Upper lobe of right lung (tissue), 1 donor: ENCODE measurements at regions not wholly inside any gene's neighbourhood (a gene's known extent, or its start where the extent isn't known, plus 50 kb on each side); places are given as distances from the start of the nearest gene placed in this dataset.
"Not testable (repeated sequence)": the region's sequence is repeated elsewhere in the genome, so short reads cannot be mapped to it uniquely, and the experiment has no call there.

ENCODE experiments used
- ATAC-seq: fragments of 200-7000 bp; cut with Tn5 transposase; one replicate; pipeline ENCODE4 v1.9.1; 2020; ENCODE audit warnings: mild to moderate bottlenecking, moderate library complexity
- DNase-seq: peaks from one replicate; pipeline ENCODE4 v3.0.0-alpha.2; 2020
- H3K27ac ChIP-seq: fragments of 200-600 bp; one replicate; pipeline ENCODE4 v1.8.0; 2022
- H3K27me3 ChIP-seq: fragments of 200-600 bp; one replicate; pipeline ENCODE4 v1.8.0; 2022; ENCODE audit warnings: mild to moderate bottlenecking
- H3K36me3 ChIP-seq: fragments of 200-600 bp; one replicate; pipeline ENCODE4 v1.8.0; 2022
- H3K4me1 ChIP-seq: fragments of 200-600 bp; one replicate; pipeline ENCODE4 v1.8.0; 2022
- H3K4me3 ChIP-seq: fragments of 200-600 bp; one replicate; pipeline ENCODE4 v1.8.0; 2022; ENCODE audit warnings: mild to moderate bottlenecking
- H3K9me3 ChIP-seq: fragments of 200-600 bp; one replicate; pipeline ENCODE4 v1.8.0; 2022
- intact Hi-C: fragments of 100-400 bp; cut with DNase I; formaldehyde crosslinking; loops from one replicate; pipeline ENCODE4 v1.11.0; 2022
- TF ChIP-seq, protein P1 (sequence below): fragments of 200-600 bp; IDR thresholded peaks from one replicate; pipeline ENCODE4 v1.8.0; 2022; ENCODE audit warnings: antibody characterized with exemption
- donor health status: DM: no; HTN: yes; CAD: no; lungs with severe emphysema.

DNA sequence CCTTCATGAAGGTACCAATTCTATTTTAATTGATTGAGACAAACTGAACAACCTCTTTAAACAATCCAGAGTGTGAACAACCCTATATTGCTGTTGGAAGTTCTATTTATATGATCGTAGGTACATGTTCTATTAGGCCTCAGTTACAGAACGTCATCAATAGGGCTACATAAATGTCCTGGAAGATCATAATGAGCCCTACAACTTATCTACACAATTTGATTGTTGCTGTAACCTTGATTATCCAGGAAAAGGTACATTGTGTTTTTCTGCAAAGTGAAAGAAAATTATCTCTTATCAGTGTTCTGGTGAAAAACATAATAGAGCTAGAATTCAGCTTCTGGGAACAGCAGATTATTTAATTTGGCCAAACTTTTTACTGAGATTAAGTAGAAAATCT is 612.9 kb downstream of the GALC start:
- intact Hi-C loops, result no loop called here
- H3K9me3 ChIP-seq, result peaks cover 5% of the 10 kb centered on the region

GRCh38 chr14:87368751-87369150 is 624.2 kb downstream of the GALC start:
- DNase-seq (no peak), ATAC-seq (no peak)
- Histone ChIP-seq H3K4me1 (no peaks in the 10 kb centered on the region), H3K27ac (no peak overlapping the region), H3K27me3 (no peaks in the 10 kb centered on the region), H3K9me3 (no peaks in the 10 kb centered on the region), H3K4me3 (no peak overlapping the region), H3K36me3 (no peaks in the 10 kb centered on the region)
- TF ChIP-seq, protein P1, sequence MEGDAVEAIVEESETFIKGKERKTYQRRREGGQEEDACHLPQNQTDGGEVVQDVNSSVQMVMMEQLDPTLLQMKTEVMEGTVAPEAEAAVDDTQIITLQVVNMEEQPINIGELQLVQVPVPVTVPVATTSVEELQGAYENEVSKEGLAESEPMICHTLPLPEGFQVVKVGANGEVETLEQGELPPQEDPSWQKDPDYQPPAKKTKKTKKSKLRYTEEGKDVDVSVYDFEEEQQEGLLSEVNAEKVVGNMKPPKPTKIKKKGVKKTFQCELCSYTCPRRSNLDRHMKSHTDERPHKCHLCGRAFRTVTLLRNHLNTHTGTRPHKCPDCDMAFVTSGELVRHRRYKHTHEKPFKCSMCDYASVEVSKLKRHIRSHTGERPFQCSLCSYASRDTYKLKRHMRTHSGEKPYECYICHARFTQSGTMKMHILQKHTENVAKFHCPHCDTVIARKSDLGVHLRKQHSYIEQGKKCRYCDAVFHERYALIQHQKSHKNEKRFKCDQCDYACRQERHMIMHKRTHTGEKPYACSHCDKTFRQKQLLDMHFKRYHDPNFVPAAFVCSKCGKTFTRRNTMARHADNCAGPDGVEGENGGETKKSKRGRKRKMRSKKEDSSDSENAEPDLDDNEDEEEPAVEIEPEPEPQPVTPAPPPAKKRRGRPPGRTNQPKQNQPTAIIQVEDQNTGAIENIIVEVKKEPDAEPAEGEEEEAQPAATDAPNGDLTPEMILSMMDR, result no peak
- intact Hi-C loops, result no loop called here

More for the DNA sequence above, 612.9 kb downstream of the GALC start:
- no peaks in the 10 kb centered on the region for H3K36me3 ChIP-seq
- DNase-seq, result no peak
- no peaks in the 10 kb centered on the region for H3K27me3 ChIP-seq
- TF ChIP-seq, protein P1, result no peak
- H3K27ac ChIP-seq, result no peak overlapping the region
- H3K4me1 ChIP-seq, result no peaks in the 10 kb centered on the region
- H3K4me3 ChIP-seq, result no peak overlapping the region
- ATAC-seq, result no peak

- H3K4me1 ChIP-seq, ATAC-seq, intact Hi-C loops, H3K9me3 ChIP-seq, H3K27me3 ChIP-seq, H3K36me3 ChIP-seq, DNase-seq, H3K4me3 ChIP-seq, H3K27ac ChIP-seq: not testable (repeated sequence)
These were observed 632.7 kb downstream of the GALC start for GRCh38 chr14:87360246-87360645.

GRCh38 chr14:87351007-87351406 is 642.0 kb downstream of the GALC start:
- Histone ChIP-seq H3K4me1 (no peaks in the 10 kb centered on the region), H3K36me3 (no peaks in the 10 kb centered on the region), H3K27ac (no peak overlapping the region), H3K4me3 (no peak overlapping the region), H3K27me3 (no peaks in the 10 kb centered on the region), H3K9me3 (no peaks in the 10 kb centered on the region)
- DNase-seq (no peak), ATAC-seq (no peak)
- intact Hi-C loops, result no loop called here
- TF ChIP-seq, protein P1, result no peak

DNA sequence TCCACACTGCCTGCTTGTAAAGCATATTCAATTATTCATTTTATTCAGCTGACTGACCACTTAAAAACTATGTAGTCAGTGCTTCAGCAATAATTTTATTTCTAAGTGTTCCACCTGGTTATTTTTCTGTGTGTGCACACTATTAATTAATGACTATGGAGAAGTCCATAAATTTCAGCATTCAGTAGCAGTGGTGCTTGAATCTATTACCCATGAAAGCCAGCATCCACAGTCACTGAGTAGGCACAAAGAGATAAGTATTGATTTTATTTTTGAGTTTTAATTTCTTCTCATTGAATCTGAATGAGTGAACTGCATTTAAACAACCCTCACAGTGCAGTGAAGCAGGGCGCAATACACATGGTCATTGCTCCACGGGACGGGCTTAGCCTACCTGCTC is 643.1 kb downstream of the GALC start:
- Histone ChIP-seq H3K27ac (no peak overlapping the region), H3K4me1 (no peaks in the 10 kb centered on the region), H3K9me3 (no peaks in the 10 kb centered on the region), H3K4me3 (no peak overlapping the region), H3K36me3 (no peaks in the 10 kb centered on the region), H3K27me3 (no peaks in the 10 kb centered on the region)
- no peak for DNase-seq
- TF ChIP-seq, protein P1, result no peak
- intact Hi-C loops, result no loop called here
- ATAC-seq, result no peak

DNA sequence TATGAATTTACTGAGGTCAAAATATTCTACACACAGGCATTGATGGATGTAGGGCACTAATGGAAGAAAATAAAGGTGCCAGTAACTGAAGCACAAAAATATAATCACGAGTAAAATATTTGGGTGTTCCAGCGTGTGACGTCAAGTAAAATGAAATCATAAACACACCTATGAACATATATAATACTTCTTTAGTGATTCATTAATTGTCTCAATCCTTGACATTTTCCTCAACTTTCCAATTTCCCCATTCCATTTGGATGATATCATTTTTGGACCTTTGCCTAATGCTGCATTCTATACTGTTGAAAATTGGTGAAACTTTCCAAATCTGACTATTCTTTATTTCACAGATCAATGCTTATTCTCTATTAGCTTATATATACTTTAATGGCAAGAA is 649.3 kb downstream of the GALC start:
- ATAC-seq (no peak), DNase-seq (no peak)
- intact Hi-C loops, result no loop called here
- Histone ChIP-seq H3K4me3 (no peak overlapping the region), H3K9me3 (no peaks in the 10 kb centered on the region), H3K27ac (no peak overlapping the region), H3K27me3 (no peaks in the 10 kb centered on the region), H3K4me1 (no peaks in the 10 kb centered on the region), H3K36me3 (no peaks in the 10 kb centered on the region)
- TF ChIP-seq, protein P1, result no peak
